ENCODE measurements at regions not wholly inside any gene's neighbourhood (a gene's known extent, or its start where the extent isn't known, plus 50 kb on each side); places are given as distances from the start of the nearest gene placed in this dataset.

GRCh38 chr9:107172979-107173347 is 110.1 kb upstream of the RAD23B start:
- TF ChIP-seq, protein P1, sequence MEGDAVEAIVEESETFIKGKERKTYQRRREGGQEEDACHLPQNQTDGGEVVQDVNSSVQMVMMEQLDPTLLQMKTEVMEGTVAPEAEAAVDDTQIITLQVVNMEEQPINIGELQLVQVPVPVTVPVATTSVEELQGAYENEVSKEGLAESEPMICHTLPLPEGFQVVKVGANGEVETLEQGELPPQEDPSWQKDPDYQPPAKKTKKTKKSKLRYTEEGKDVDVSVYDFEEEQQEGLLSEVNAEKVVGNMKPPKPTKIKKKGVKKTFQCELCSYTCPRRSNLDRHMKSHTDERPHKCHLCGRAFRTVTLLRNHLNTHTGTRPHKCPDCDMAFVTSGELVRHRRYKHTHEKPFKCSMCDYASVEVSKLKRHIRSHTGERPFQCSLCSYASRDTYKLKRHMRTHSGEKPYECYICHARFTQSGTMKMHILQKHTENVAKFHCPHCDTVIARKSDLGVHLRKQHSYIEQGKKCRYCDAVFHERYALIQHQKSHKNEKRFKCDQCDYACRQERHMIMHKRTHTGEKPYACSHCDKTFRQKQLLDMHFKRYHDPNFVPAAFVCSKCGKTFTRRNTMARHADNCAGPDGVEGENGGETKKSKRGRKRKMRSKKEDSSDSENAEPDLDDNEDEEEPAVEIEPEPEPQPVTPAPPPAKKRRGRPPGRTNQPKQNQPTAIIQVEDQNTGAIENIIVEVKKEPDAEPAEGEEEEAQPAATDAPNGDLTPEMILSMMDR (conservative IDR thresholded peaks at IDR 0.05 in 1 of 2, IDR thresholded peaks at IDR 0.05 in 1 of 2; ENCODE audit: low read depth in 1 of 2, low read length in 2 of 2): no peak
- no peak for TF ChIP-seq EZH2 (IDR thresholded peaks at IDR 0.05; ENCODE audit: low read length, missing control alignments)
